HEK293 (cell line): ENCODE measurements at regions not wholly inside any gene's neighbourhood (a gene's known extent, or its start where the extent isn't known, plus 50 kb on each side); places are given as distances from the start of the nearest gene placed in this dataset.
"Not testable (repeated sequence)": the region's sequence is repeated elsewhere in the genome, so short reads cannot be mapped to it uniquely, and the experiment has no call there.

Source experiments
- CTCF ChIP-seq: fragments of 450-650 bp; formaldehyde crosslinking; IDR thresholded peaks from 2 replicates; pipeline ENCODE4 v1.5.1; 2016; ENCODE audit warnings: missing biosample characterization, missing genetic modification characterization
- GFI1B ChIP-seq: fragments of 450-650 bp; formaldehyde crosslinking; IDR thresholded peaks from 2 replicates; pipeline ENCODE4 v1.5.1; 2016; ENCODE audit warnings: missing biosample characterization, missing genetic modification characterization

DNA sequence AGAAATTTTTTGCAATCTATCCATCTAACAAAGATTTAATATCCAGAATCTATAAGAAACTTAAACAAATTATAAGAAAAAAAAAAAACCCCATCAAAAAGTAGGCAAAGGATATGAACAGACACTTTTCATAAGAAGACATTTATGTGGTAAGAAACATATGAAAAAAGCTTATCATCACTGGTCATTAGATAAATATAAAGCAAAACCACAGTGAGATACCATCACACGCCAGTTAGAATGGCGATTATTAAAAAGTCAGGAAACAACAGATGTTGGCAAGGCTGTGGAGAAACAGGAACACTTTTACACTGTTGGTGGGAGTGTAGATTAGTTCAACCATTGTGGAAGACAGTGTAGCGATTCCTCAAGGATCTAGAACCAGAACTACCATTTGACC, 110.3 kb upstream of the SLC7A11 start:
- not testable (repeated sequence) for TF ChIP-seq CTCF (tag by site-specific recombination); GFI1B
